HG03097 (cell line): ENCODE measurements at regions not wholly inside any gene's neighbourhood (a gene's known extent, or its start where the extent isn't known, plus 50 kb on each side); places are given as distances from the start of the nearest gene placed in this dataset.
"Not testable (repeated sequence)": the region's sequence is repeated elsewhere in the genome, so short reads cannot be mapped to it uniquely, and the experiment has no call there.

Source experiments
- ATAC-seq: cut with Tn5 transposase; IDR thresholded peaks from one replicate; pipeline ENCODE4 v1.9.1; 2021; ENCODE audit not compliant: unreplicated experiment, low FRiP score

GRCh38 chr10:33635967-33636515 is 301.6 kb upstream of the NRP1 start:
- ATAC-seq, result no peak

- ATAC-seq, result no peak
Observed at GRCh38 chr10:33632432-33632831, 298.0 kb upstream of the NRP1 start.

GRCh38 chr10:33631991-33632390 is 297.5 kb upstream of the NRP1 start:
- ATAC-seq, result no peak

- ATAC-seq, result no peak
Observed at GRCh38 chr10:33630761-33631160, 296.3 kb upstream of the NRP1 start.

- no peak for ATAC-seq
Observed at GRCh38 chr10:33627611-33628010, 293.1 kb upstream of the NRP1 start.

GRCh38 chr10:33626798-33627466 is 292.5 kb upstream of the NRP1 start:
- no peak for ATAC-seq

GRCh38 chr10:33623669-33624068 is 289.2 kb upstream of the NRP1 start:
- ATAC-seq, result no peak

- no peak for ATAC-seq
Observed at GRCh38 chr10:33621101-33621500, 286.6 kb upstream of the NRP1 start.

GRCh38 chr10:33618196-33618595 is 283.7 kb upstream of the NRP1 start:
- ATAC-seq, result no peak

- ATAC-seq, result no peak
Observed at GRCh38 chr10:33617381-33618080, 283.1 kb upstream of the NRP1 start.

- ATAC-seq, result no peak
Observed at GRCh38 chr10:33616956-33617355, 282.5 kb upstream of the NRP1 start.

- no peak for ATAC-seq
Observed at GRCh38 chr10:33612551-33612950, 278.1 kb upstream of the NRP1 start.

GRCh38 chr10:33612116-33612515 is 277.6 kb upstream of the NRP1 start:
- ATAC-seq, result no peak

GRCh38 chr10:33611423-33611822 is 277.0 kb upstream of the NRP1 start:
- ATAC-seq, result no peak

- no peak for ATAC-seq
Observed at GRCh38 chr10:33609546-33609945, 275.1 kb upstream of the NRP1 start.

- ATAC-seq, result no peak
Observed at GRCh38 chr10:33602278-33602677, 267.8 kb upstream of the NRP1 start.

GRCh38 chr10:33600381-33600780 is 265.9 kb upstream of the NRP1 start:
- ATAC-seq, result no peak

- no peak for ATAC-seq
Observed at GRCh38 chr10:33596422-33596821, 262.0 kb upstream of the NRP1 start.

GRCh38 chr10:33594475-33594874 is 260.0 kb upstream of the NRP1 start:
- ATAC-seq, result no peak

- no peak for ATAC-seq
Observed at GRCh38 chr10:33588974-33589600, 254.6 kb upstream of the NRP1 start.

GRCh38 chr10:33584596-33584995 is 250.1 kb upstream of the NRP1 start:
- not testable (repeated sequence) for ATAC-seq

- ATAC-seq, result no peak
Observed at GRCh38 chr10:33579996-33580395, 245.5 kb upstream of the NRP1 start.
